ENCODE measurements at regions not wholly inside any gene's neighbourhood (a gene's known extent, or its start where the extent isn't known, plus 50 kb on each side); places are given as distances from the start of the nearest gene placed in this dataset.

DNA sequence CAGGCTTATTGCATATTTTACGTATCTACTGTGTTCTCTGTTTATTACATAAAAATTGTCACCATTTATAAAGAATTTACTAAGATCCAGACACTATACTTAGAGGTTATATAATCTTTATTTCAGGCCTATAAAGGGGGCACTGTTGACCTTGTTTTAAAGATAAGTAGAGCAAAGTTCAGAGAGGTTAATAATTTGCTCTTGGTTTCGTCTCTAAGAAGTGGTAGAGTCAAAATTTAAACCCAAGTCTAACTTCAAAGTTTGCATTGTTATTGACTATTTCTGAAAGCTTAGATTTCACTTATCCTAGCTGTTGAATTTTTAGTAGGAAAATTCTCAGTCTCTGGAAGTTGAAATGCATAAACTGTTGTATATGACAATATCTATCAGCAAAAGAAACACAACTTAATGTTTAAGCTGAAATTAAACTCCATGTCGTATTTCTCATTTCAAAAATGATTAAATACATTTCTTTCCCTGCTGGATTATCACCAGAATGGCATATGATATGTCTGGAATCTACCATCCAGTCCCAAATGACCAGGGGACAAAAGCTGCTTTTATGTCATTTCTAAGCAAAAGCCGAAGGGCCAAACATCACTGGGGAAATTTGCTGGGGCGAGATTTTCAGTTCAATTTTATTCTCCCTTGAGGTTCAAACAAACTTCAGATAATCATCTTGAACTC lies 138.4 kb downstream of the SLC7A11 start:
- Histone ChIP-seq H3K27ac (ENCODE audit: low read length) (no peak overlapping the region), H3K36me3 (ENCODE audit: insufficient read depth, low read length) (no peaks in the 10 kb centered on the region), H3K79me2 (replicated peaks; ENCODE audit: insufficient read depth, low read length) (no peaks in the 10 kb centered on the region), H3K4me2 (ENCODE audit: low read length) (no peak overlapping the region), H3K9me3 (ENCODE audit: low read length) (no peaks in the 10 kb centered on the region), H3F3A (ENCODE audit: insufficient read depth, low read length, poor library complexity, severe bottlenecking) (no peaks in the 10 kb centered on the region), H3K9ac (ENCODE audit: low read length) (no peak overlapping the region), H3K9me2 (ENCODE audit: insufficient read depth, low read length) (no peaks in the 10 kb centered on the region), H3K4me3 (ENCODE audit: low read length) (no peak overlapping the region), H4K20me1 (ENCODE audit: insufficient read depth) (no peaks in the 10 kb centered on the region), H2AFZ (ENCODE audit: low read depth, low read length) (no peak overlapping the region), H3K27me3 (ENCODE audit: insufficient read depth, low read depth, low read length) (no peaks in the 10 kb centered on the region)
- no peak for TF ChIP-seq MXI1 (conservative IDR thresholded peaks at IDR 0.05; ENCODE audit: poor library complexity, severe bottlenecking)
- no peak for TF ChIP-seq RAD21 (conservative IDR thresholded peaks at IDR 0.05)
- no peak for TF ChIP-seq POLR2AphosphoS5 (IDR thresholded peaks at IDR 0.05)
- no peak for TF ChIP-seq CTCF (IDR thresholded peaks at IDR 0.05; ENCODE audit: poor library complexity, severe bottlenecking)
- no peak for TF ChIP-seq TAF1 (IDR thresholded peaks at IDR 0.05; ENCODE audit: low read depth)

- Histone ChIP-seq H3K4me3 (ENCODE audit: low read length) (no peak overlapping the region), H3K27me3 (ENCODE audit: insufficient read depth, low read depth, low read length) (no peaks in the 10 kb centered on the region), H3K9me3 (ENCODE audit: low read length) (no peaks in the 10 kb centered on the region), H3K27ac (ENCODE audit: low read length) (no peak overlapping the region), H3K9ac (ENCODE audit: low read length) (no peak overlapping the region), H4K20me1 (ENCODE audit: insufficient read depth) (no peaks in the 10 kb centered on the region), H3K4me2 (ENCODE audit: low read length) (no peak overlapping the region), H3K36me3 (ENCODE audit: insufficient read depth, low read length) (no peaks in the 10 kb centered on the region), H3F3A (ENCODE audit: insufficient read depth, low read length, poor library complexity, severe bottlenecking) (no peaks in the 10 kb centered on the region), H2AFZ (ENCODE audit: low read depth, low read length) (no peak overlapping the region), H3K79me2 (replicated peaks; ENCODE audit: insufficient read depth, low read length) (no peaks in the 10 kb centered on the region), H3K9me2 (ENCODE audit: insufficient read depth, low read length) (no peaks in the 10 kb centered on the region)
- TF ChIP-seq EZH2 (IDR thresholded peaks at IDR 0.05; ENCODE audit: borderline replicate concordance, insufficient read depth, low read length, poor library complexity, severe bottlenecking) = no peak
- no peak for TF ChIP-seq POLR2AphosphoS5 (IDR thresholded peaks at IDR 0.05)
- no peak for TF ChIP-seq TAF1 (IDR thresholded peaks at IDR 0.05; ENCODE audit: low read depth)
- TF ChIP-seq REST (IDR thresholded peaks at IDR 0.05; ENCODE audit: borderline replicate concordance) = no peak
- TF ChIP-seq MXI1 (conservative IDR thresholded peaks at IDR 0.05; ENCODE audit: poor library complexity, severe bottlenecking) = no peak
- TF ChIP-seq EP300 (conservative IDR thresholded peaks at IDR 0.05; ENCODE audit: poor library complexity, severe bottlenecking) = no peak
- TF ChIP-seq RAD21 (conservative IDR thresholded peaks at IDR 0.05) = no peak
Measured at GRCh38 chr4:138099385-138099784, 142.8 kb downstream of the SLC7A11 start.
